ENCODE measurements at regions not wholly inside any gene's neighbourhood (a gene's known extent, or its start where the extent isn't known, plus 50 kb on each side); places are given as distances from the start of the nearest gene placed in this dataset.

DNA sequence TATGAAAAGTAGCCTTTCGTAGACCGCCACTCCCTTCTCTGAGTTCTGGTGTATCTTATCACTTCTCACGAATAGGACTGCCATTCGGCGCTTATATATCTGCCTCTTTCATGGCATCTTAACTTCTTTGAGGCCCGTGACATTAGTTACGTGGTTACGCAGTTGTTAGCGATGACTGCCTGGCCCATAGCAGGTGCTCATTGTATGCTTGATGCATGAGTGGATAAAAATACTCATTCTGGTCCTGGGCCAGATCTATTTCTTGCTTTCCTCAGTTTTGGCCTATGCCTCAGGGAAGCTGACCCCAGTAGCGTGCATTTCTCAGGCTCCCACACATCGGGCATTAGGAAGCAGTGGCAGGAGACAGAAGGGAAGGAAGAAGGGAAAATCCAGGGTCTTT is 60.7 kb upstream of the PITX2 start:
- Mint-ChIP-seq H3K9me3 (no peaks in the 10 kb centered on the region), H3K27ac (peak overlapping the region in 1 of 3 experiments; percentile 85), H3K4me3 (peak overlapping the region in 1 of 3 experiments; percentile 9), H3K27me3 (ENCODE audit: low read depth) (no peaks in the 10 kb centered on the region), H3K36me3 (ENCODE audit: low read depth) (no peaks in the 10 kb centered on the region), H3K4me1 (peaks cover 45% of the 10 kb centered on the region)
- TF ChIP-seq, protein P1, sequence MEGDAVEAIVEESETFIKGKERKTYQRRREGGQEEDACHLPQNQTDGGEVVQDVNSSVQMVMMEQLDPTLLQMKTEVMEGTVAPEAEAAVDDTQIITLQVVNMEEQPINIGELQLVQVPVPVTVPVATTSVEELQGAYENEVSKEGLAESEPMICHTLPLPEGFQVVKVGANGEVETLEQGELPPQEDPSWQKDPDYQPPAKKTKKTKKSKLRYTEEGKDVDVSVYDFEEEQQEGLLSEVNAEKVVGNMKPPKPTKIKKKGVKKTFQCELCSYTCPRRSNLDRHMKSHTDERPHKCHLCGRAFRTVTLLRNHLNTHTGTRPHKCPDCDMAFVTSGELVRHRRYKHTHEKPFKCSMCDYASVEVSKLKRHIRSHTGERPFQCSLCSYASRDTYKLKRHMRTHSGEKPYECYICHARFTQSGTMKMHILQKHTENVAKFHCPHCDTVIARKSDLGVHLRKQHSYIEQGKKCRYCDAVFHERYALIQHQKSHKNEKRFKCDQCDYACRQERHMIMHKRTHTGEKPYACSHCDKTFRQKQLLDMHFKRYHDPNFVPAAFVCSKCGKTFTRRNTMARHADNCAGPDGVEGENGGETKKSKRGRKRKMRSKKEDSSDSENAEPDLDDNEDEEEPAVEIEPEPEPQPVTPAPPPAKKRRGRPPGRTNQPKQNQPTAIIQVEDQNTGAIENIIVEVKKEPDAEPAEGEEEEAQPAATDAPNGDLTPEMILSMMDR (IDR thresholded peaks at IDR 0.05; ENCODE audit: unreplicated experiment in 3 of 3), result no peak

DNA sequence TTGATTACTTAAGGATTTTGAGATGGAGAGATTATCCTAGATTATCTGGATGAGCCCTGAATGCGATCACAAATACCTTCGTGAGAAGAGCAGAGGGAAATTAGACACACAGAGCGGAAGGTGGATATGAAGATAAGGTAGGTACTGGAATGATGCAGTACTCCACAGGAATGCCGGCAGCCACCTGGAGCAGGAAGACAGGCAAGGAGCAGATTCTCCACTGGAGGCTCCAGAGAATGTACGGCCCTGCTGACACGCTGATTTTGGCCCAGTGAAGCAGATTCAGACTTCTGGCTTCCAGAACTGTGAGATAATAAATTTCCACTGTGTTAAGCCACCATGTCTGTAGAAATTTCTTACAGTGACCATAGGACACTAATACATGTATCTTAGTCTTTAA is 79.4 kb upstream of the PITX2 start:
- Mint-ChIP-seq H3K4me3 (no peak overlapping the region), H3K4me1 (no peaks in the 10 kb centered on the region), H3K27me3 (ENCODE audit: low read depth) (no peaks in the 10 kb centered on the region), H3K36me3 (ENCODE audit: low read depth) (no peaks in the 10 kb centered on the region), H3K27ac (no peak overlapping the region), H3K9me3 (peaks cover 19% of the 10 kb centered on the region)
- TF ChIP-seq, protein P1 (IDR thresholded peaks at IDR 0.05; ENCODE audit: unreplicated experiment in 3 of 3), result no peak

- Mint-ChIP-seq H3K4me3 (no peak overlapping the region), H3K4me1 (no peaks in the 10 kb centered on the region), H3K9me3 (peaks cover 9% of the 10 kb centered on the region), H3K27me3 (ENCODE audit: low read depth) (no peaks in the 10 kb centered on the region), H3K27ac (no peak overlapping the region), H3K36me3 (ENCODE audit: low read depth) (no peaks in the 10 kb centered on the region)
- TF ChIP-seq, protein P1 (IDR thresholded peaks at IDR 0.05; ENCODE audit: unreplicated experiment in 3 of 3), result no peak
Measured at GRCh38 chr4:110704748-110705439, 82.0 kb upstream of the PITX2 start.

DNA sequence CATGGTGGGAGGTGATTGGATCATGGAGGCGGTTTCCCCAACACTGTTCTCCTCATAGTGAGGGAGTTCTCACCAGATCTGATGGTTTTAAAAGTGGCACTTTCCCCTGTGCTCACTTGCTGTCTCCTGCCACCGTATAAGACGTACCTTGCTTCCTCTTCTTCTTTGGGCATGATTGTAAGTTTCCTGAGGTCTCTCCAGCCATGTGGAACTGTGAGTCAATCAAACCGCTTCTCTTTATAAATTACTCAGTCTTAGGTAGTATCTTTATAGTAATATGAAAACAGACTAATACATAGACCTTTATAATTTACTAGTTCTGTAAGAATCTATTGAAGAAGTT is 82.5 kb upstream of the PITX2 start:
- TF ChIP-seq, protein P1 (IDR thresholded peaks at IDR 0.05; ENCODE audit: unreplicated experiment in 3 of 3), result no peak
- no peak overlapping the region for H3K27ac Mint-ChIP-seq
- H3K4me1 Mint-ChIP-seq, result no peaks in the 10 kb centered on the region
- H3K36me3 Mint-ChIP-seq (ENCODE audit: low read depth), result no peaks in the 10 kb centered on the region
- H3K27me3 Mint-ChIP-seq (ENCODE audit: low read depth), result no peaks in the 10 kb centered on the region
- H3K4me3 Mint-ChIP-seq, result no peak overlapping the region
- H3K9me3 Mint-ChIP-seq, result peaks cover 6% of the 10 kb centered on the region

DNA sequence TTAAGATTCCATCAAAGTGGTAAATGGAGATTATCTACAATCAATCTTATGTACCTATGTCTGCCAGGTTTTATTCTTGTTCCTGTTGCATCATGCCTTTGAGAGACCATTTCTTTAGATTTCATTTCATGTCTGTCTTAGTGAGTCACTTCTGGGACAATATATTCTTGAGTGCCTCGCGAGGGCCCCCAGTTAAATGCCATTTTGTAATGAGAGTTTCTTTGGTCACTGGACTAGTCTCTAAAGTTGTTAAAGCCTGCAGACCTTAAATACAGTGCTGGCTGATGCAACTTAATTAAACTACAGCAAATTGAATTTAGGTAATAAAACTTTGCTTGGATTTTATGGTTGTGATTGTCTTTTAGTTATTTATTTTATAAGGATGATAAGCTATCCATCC is 87.2 kb upstream of the PITX2 start:
- Mint-ChIP-seq H3K27ac (no peak overlapping the region), H3K4me1 (no peaks in the 10 kb centered on the region), H3K9me3 (no peaks in the 10 kb centered on the region), H3K36me3 (ENCODE audit: low read depth) (no peaks in the 10 kb centered on the region), H3K27me3 (ENCODE audit: low read depth) (no peaks in the 10 kb centered on the region), H3K4me3 (no peak overlapping the region)
- TF ChIP-seq, protein P1 (IDR thresholded peaks at IDR 0.05; ENCODE audit: unreplicated experiment in 3 of 3), result no peak

GRCh38 chr4:110712486-110712885 is 89.6 kb upstream of the PITX2 start:
- Mint-ChIP-seq H3K36me3 (ENCODE audit: low read depth) (no peaks in the 10 kb centered on the region), H3K9me3 (no peaks in the 10 kb centered on the region), H3K27me3 (ENCODE audit: low read depth) (no peaks in the 10 kb centered on the region), H3K4me1 (no peaks in the 10 kb centered on the region), H3K27ac (no peak overlapping the region), H3K4me3 (no peak overlapping the region)
- TF ChIP-seq, protein P1 (IDR thresholded peaks at IDR 0.05; ENCODE audit: unreplicated experiment in 3 of 3), result no peak
